ENCODE measurements at regions not wholly inside any gene's neighbourhood (a gene's known extent, or its start where the extent isn't known, plus 50 kb on each side); places are given as distances from the start of the nearest gene placed in this dataset.

GRCh38 chr4:74610491-74610890, 165.6 kb downstream of the AREG start:
- DNase-seq (ENCODE audit: extremely low read depth in 1 of 2, low read depth in 1 of 2): no peak

DNA sequence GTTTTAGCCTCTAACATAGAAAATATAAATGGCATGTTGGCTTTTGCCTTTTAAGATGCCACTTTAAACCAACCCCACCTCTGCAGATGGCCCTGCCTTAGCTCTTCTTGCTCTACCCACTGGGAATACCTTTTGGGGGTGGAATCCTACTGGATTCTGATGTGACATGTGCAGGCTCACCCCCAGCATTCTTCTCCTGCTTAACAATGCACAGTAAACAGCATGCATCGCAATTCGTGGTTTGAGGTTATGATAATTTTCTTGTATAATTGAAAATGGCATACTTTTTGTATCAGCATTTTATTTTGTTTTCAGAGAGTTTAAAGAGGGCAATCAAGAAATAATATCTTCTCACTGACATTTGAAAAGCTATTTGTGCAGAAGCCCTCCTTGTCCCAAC, 167.9 kb downstream of the AREG start:
- no peak for DNase-seq (ENCODE audit: extremely low read depth in 1 of 2, low read depth in 1 of 2)

DNA sequence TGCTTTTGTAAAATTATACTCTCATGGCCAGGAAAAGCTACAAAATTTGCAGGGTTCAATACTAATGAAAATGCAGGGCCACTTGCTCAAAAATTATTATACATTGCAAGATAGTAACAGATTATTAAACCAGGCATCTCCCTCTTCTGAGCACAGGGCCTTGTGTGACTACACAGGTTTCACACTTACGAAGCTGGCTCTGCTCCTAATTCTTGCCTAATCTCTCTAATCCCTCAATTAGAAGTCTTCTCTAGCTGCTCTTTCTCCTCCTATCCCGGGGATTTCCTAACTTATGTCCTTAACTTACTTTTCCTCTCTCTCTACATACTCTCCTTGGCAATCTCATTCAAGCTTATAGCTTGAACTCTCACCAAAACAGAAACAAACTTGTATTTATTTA, 168.3 kb downstream of the AREG start:
- DNase-seq (ENCODE audit: extremely low read depth in 1 of 2, low read depth in 1 of 2): no peak

GRCh38 chr4:74615411-74615810, 170.5 kb downstream of the AREG start:
- no peak for DNase-seq (ENCODE audit: extremely low read depth in 1 of 2, low read depth in 1 of 2)

DNA sequence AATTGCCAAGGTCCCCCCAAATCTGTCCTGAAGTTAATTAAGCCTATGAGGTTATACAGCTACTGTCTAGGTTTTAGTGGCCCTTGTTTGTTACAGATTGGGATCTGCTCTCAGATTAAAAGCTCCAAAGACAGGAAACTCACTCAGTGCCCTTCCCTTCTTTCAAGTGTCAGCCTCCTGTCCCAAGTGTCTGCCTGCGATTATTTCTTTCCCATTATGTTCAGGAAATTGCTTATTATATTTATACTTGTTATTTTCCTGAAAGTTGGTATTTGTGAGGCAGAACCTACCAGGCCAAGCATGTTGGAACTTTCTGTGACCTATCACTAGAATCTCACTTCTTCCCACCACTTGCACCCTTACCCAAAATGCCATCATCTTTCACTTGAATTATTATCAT, 173.2 kb downstream of the AREG start:
- DNase-seq (ENCODE audit: extremely low read depth in 1 of 2, low read depth in 1 of 2): no peak

DNA sequence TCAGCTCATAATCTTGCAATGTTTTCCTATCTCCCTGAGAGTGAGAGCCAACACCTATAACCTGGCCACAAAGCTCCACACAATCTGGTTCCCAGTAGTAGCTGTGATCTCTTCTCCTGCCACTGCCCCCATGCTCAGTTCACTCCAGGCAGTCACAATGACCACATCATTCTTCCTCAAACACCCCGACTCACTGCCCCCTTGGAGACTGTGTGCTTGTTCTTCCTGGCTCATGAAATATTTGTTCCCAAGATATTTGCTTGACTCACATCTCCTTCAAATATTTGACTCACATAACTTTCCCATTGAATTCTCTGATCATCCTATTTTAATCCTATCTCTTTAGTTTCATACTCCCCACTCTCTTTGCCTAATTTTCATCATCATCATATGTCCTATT, 173.7 kb downstream of the AREG start:
- no peak for DNase-seq (ENCODE audit: extremely low read depth in 1 of 2, low read depth in 1 of 2)

GRCh38 chr4:74619931-74620702, 174.2 kb downstream of the BTC start:
- DNase-seq (ENCODE audit: extremely low read depth in 1 of 2, low read depth in 1 of 2): no peak

DNA sequence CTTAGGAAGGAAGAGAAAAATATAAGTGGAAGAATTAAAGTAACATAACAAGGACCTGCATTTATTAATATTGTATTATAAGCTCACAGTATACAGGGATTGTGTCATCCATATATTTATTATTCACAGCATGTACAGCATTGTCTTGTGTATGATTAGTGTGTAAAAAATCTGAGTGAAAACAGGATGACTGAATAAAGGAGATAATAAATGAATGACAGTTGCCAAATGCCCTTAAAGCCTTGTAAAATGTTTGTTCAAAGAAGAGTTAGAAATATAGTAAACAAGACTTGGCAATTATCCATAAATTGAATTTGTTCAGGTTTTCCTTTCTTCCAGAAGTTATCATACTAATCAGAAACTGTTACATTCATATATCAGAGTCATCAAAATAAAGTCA, 172.7 kb downstream of the BTC start:
- DNase-seq (ENCODE audit: extremely low read depth in 1 of 2, low read depth in 1 of 2): no peak

- DNase-seq (ENCODE audit: extremely low read depth in 1 of 2, low read depth in 1 of 2): no peak
Observed at GRCh38 chr4:74623041-74623440, 171.3 kb downstream of the BTC start.

DNA sequence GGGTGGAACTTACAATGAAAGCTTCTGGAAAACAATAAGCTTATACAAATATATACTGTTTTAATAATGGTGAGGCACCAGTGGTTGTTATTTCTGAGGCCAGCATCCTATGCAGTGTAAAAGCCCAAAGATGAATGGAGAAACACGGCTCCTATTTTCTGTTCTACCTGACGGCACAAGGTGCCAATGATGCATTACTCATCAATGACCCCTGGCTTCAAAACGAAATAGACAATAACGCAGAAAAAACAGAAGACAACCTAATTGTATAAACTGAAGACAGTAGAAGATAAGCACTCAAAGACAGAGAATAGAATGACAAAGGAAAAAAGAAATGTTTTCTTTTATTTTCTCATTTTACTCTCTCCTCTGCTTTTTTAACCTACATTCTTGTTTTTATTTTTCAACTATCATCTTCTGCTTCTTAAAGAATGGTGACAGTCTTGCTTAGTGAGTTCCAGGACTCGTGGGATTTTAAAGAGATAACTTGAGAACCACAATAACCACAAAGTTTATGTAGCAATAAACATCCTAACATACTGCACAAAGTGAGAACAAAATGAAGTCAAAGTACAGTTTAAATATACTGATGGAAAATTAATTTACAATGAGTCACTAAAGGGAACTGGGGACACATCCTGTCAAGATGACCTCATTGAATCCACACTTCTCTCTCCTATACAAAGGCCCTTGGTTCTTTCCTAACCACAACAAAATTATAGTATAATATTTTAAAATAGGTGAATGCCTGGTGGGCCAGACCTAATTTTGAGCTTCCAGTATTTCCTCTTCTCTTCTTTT, 169.8 kb downstream of the BTC start:
- no peak for DNase-seq (ENCODE audit: extremely low read depth in 1 of 2, low read depth in 1 of 2)

GRCh38 chr4:74625981-74626380, 168.3 kb downstream of the BTC start:
- DNase-seq (ENCODE audit: extremely low read depth in 1 of 2, low read depth in 1 of 2): no peak

DNA sequence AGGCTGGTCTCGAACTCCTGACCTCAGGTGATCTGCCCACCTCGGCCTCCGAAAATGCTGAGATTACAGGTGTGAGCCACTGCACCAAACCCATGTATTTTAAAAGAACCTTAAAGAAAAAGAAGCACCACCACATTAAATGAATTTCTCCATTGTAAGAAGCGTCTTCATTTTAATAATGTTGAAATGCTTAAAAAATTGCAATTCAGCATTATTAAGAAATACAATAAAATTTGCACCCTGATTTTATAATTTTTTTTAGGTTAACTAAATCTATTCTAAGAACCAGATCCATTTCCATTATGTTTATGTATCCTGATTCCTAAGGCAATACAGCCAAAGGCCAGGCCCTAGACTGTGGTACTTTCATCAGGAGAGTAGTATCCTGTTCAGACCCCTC, 167.2 kb downstream of the BTC start:
- no peak for DNase-seq (ENCODE audit: extremely low read depth in 1 of 2, low read depth in 1 of 2)

DNA sequence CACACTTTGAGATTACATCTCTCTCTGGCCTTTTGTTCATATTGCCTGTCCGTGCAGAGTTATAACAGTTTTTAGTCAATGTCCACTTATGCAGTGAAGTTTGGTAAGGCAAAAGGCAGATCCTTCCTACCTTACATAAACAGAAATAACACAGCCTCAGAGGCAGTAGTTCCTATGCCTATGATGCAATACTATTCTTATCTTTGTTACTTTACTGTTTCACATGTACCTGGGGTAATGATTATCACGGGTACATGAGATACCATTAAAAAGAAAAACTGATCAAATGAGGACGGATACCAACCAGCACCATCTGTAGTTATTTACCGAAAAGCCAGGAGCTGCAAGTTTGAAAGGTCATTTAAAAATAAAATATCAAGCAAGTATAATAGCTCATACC, 166.8 kb downstream of the BTC start:
- no peak for DNase-seq (ENCODE audit: extremely low read depth in 1 of 2, low read depth in 1 of 2)

DNA sequence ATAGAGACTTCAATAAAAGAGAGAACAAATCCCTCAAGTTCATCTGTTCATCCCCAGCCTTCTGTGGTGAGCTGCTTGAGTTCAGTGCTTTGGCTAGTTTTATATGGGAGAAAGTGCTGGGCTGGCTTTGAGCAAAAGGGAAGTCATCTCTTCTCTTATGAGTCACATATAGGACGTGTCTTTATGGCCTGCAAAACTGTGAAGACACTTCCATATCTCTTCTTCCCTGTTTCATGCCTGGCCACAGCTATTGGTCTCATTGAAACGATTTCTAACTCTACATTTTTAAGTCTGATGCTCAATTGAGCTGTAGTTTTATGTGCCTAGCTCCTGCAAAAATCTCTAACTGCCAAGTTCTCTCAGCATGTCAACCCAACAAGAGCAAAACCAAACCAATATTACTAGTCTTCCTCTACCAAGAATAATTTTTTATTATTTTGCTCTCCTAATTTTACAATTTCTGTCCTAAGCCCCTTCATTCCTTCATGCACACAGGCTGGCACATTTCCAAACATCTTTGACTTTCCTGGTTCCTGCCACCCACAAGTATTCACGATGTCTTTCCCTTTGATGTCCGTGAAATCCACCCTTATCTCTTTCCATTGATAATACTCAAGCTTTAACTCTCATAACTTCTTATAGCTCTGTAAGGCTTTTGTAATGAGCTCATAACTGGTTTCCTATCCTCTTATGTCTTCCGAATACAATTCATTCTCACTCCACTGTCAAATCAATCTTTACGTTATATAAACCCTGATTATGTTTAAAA, 165.3 kb downstream of the BTC start:
- DNase-seq (ENCODE audit: extremely low read depth in 1 of 2, low read depth in 1 of 2): no peak

- no peak for DNase-seq (ENCODE audit: extremely low read depth in 1 of 2, low read depth in 1 of 2)
Observed at GRCh38 chr4:74630551-74630950, 163.8 kb downstream of the BTC start.

GRCh38 chr4:74631338-74631737, 163.0 kb downstream of the BTC start:
- DNase-seq (ENCODE audit: extremely low read depth in 1 of 2, low read depth in 1 of 2): no peak

DNA sequence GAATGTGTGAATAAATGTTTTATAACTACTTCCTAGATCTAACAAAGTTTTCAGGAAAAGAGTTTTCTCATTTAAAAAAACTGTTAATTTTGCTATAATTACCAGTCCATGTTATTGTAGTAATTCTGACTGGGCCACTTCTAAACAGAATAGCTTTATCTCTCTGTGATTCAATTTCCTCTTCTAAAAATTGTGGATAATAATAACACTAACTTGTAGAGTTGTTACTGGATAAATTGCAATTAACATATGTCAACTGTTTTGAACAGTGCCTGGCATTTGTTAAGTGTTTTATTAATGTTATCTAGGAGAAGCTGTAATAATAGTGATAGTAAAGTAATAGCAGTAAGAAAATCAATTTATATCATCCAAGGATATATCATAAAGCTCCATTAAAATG, 162.3 kb downstream of the BTC start:
- no peak for DNase-seq (ENCODE audit: extremely low read depth in 1 of 2, low read depth in 1 of 2)

DNA sequence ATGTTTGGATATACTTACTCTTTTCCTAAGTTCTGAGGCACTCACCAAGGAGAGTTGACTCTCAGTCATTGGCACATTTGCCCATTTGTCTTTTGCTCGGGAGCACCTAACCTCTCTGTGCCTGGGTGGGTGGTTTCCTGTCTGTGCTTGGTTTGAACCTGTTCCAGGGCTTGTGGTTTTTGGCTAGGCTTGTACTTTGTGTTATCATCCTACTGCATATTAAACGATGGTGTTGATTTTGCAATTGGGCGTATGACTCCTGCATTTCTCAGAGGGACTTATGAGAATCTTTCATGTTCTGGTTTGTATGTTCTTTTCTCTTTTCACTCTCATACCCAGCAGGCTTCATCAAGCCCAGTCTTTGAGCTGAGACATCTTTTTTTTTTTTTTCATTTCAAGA, 161.7 kb downstream of the BTC start:
- no peak for DNase-seq (ENCODE audit: extremely low read depth in 1 of 2, low read depth in 1 of 2)

GRCh38 chr4:74635074-74635473, 159.2 kb downstream of the BTC start:
- DNase-seq (ENCODE audit: extremely low read depth in 1 of 2, low read depth in 1 of 2): no peak

GRCh38 chr4:74635490-74636123, 158.7 kb downstream of the BTC start:
- DNase-seq (ENCODE audit: extremely low read depth in 1 of 2, low read depth in 1 of 2): no peak

- no peak for DNase-seq (ENCODE audit: extremely low read depth in 1 of 2, low read depth in 1 of 2)
Observed at GRCh38 chr4:74638001-74638400, 156.3 kb downstream of the BTC start.

All from activated CD8-positive, alpha-beta memory T cell treated with anti-CD3 and anti-CD28 coated beads for 1 hour (primary cell).